ENCODE measurements at regions not wholly inside any gene's neighbourhood (a gene's known extent, or its start where the extent isn't known, plus 50 kb on each side); places are given as distances from the start of the nearest gene placed in this dataset.

DNA sequence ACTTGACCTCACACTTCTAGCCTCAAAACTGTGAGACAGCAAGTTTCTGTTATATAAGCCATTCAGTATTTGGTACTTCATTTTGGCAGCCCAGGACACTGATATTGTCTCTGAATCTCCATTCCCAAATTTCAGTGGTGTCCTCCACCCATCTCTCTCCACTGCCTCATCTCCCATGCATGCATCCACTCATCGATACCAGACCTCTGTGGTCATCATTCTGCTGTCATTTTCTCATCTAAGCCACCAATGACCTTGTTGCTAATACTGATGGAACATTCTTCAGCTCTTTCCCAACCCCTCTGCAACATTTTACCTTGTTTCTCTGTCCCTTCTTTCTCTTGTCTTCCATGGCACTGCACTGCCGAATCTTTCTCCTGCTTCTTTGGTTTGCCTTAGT, 221.8 kb downstream of the SNX18 start:
- DNase-seq = no peak

DNA sequence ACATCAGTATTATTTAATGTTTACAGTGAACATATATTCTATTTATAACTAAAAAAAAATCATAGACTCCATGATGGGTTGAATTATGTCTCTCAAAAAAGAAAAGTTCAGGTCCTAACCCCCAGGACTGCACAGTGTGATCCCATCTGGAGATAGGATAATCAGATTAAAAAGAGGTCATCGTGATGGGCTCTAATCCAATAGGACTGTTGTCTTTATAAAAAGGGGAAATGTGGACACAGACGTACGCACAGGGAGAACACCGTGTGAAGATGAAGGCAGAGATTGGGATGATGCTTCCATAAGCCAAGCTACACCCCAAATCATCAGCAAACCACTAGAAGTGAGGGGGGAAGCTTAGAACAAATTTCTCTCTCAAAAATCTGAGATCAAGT, 221.4 kb downstream of the SNX18 start:
- no peak for DNase-seq

GRCh38 chr5:54738118-54738972, 220.8 kb downstream of the SNX18 start:
- peak; percentile 34 for DNase-seq

DNA sequence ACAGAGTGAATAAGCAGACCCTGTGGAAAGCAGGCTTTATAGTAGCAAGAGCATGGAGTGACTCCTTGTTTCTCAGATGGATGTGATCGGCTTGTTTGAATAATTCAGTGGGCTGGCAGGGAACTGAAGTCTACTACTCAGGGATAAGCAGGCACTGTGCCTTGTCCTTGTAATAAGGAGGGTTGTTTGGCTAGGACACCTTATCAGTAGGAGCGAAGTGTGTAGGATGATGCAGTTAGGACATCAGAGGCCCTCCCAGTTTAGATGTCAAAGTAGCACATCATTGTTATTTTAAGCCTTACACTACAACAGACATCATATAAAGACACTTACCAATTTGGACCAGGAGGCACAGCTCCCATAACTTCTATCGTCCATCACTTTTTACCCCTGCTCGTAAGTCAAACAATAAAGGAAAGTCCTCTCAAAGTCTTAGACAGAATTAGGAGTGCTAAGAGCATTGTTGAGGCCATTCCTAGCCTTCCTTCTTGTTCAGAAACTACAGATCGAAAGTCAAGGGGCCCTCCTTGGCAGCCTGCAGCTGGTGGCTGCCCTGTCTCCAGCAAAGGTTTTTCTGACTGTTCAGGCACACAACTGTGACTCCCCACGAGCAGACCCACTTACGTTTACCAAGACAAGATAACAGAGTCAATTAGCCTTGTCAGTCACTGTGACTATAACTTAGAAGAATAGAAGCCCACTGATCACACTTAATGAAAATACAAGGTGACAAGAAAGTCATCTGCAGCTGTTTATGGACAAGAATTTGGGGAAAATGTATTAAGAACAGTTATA, 218.6 kb downstream of the SNX18 start:
- no peak for DNase-seq

DNA sequence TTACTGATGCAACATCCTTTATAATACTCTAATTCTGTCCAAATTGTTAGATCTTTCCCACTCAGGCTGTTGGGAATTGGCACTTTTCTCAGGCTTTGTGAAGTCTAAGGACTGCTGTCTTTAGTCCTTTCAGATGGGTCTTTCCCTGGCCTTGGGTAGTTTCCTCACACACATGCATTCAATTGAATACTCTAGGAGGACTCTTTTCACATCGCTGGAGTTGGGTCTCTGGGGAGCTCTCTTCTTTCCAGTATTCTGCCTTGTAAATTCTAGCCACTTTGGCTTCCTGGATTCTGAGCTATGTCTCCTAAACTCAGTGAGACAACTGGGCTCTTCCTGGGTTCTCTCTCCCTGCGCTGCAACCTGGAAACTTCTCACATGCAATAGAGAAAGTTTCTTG, 215.5 kb downstream of the SNX18 start:
- no peak for DNase-seq

DNA sequence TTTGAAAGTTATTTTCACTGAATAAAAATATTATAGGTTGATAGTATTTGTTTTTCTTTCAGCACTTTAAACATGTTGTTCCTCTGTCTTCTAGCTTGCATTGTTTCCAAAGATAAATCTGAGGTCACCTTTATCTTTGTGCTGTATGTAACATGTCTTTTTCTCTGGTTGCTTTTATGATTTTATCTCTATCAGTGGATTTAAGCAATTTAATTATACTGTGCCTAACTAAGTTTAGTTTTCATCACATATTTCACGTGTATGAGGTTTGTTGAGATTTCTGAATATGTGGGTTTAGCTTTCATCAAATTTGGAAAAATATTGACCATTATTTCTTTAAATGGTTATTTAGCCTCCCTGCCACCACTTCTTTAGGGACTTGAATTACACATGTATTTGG, 214.5 kb downstream of the SNX18 start:
- DNase-seq = no peak

- no peak for DNase-seq
Observed at GRCh38 chr5:54728588-54728915, 211.0 kb downstream of the SNX18 start.

GRCh38 chr5:54727874-54728587, 210.5 kb downstream of the SNX18 start:
- no peak for DNase-seq

GRCh38 chr5:54725391-54726280, 208.1 kb downstream of the SNX18 start:
- DNase-seq = no peak

DNA sequence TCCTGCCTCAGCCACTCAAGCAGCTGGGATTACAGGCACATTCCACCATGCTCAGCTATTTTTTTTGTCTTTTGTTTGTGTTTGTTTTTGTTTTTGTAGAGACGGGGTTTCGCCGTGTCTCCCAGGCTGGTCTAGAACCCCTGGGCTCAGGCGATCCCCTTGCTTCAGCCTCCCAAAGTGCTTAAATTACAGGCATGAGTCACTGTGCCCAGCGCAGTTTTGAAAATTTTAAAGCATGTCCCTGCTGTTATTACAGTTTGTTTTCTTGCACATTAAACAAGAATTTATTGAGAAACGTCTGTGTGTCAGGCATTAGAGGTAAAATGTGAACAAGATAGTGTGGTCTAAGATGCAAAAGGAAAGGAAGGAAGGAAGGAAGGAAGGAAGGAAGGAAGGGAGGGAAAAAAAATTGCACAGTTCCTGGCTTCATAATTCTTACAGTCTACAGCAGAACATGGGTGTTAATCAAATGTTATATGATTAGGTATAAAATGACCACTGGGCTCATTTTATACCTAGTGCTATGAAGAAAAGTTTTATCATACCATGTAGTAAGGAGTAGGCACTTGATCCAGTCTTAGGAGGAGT, 205.4 kb downstream of the SNX18 start:
- DNase-seq = no peak

- no peak for DNase-seq
Observed at GRCh38 chr5:54721951-54722654, 204.5 kb downstream of the SNX18 start.

DNA sequence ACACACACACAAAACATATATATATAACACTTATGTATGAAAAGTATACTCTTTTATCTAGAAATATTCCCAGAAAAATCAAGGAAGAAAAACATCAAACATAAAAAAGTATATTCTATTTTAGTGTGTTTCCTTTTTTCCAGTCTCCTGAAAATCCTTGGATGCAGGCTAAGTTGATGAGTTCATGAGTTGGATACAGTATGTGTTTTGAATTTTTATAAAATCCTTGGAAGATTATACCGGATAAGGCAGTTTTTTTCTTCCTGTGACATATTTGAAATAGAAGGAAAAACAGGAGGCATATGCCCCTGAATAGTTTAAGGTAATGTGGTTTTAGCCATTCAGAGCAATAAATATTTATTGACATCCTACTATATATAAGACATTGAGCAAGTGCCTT, 203.6 kb downstream of the SNX18 start:
- no peak for DNase-seq

- no peak for DNase-seq
Observed at GRCh38 chr5:54720341-54720740, 202.8 kb downstream of the SNX18 start.

DNA sequence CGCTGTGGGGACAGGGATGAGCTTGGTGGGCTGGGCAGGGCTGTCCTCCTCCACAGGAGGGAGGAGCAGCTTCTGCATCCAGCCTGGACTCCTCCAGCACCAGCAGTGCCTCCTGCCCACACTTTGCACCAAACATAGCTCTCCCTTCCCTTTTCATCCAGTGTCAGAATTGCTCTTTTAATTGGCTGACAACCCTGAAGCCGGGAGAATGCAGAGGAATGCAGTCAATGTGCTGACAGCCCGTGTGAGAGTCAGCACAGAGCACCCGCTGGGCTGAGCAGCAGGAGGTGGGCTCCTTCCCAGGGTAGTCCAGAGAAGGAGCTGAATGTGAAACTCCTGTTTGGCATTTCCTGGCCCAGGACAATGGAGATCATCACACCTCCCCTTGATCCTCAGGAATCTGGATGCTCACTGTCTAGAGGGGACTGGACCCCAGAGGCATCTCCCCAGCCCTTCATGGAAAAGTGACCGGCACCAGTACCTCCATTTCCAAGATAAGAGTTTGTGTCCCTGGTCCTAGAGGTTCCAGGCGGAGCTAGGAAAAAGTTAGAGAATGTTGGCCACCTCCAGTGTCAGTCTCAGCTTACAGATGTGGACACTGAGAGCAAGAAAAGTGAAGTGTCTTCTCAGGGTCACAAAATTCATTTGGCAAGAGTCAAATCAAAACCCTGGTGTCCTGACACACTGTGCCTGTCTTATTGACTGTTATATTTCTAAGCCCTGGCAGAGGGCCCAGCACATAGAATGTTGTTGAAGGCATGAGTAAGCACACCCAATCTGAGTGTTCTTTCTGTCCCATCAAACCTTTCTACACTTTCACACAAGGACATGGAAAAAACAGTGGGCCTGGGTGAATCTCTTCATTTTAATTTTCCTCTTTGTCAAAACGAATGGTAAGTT, 202.1 kb downstream of the SNX18 start:
- DNase-seq = peak; percentile 36

GRCh38 chr5:54718656-54719055, 201.1 kb downstream of the SNX18 start:
- peak; percentile 85 for DNase-seq

DNA sequence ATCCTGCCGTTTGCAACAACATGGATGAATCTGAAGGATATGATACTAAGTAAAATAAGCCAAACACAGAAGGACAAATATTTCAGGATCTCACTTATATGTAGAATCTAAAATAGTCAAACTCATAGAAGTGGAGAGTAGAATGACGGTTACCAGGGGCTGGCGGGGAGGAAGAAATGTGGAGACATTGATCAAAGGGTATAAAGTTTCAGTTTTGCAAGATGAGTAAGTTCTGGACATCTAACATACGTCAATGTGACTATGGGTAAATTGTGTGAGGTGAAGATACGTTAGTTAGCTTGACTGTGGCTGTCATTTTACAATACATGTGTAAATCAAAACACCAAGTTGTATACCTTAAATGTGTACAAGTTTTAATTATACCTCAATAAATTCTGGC, 200.3 kb downstream of the SNX18 start:
- DNase-seq = no peak

DNA sequence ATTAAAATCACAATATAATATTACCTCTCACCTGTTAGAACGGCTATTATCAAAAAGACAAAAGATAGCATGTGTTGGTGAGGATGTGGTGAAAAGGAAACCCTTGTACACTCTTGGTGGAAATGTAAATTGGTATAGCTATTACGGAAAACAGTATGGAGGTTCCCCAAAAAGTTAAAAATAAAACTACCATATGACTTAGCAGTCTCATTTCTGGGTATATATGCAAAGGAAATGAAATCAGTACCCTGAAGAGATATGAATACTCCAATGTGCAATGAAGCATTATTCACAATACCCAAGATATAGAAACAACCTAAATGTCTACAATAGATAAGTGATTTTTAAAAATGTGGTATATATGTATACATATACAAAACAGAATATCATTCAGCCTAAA, 199.9 kb downstream of the SNX18 start:
- DNase-seq = no peak

GRCh38 chr5:54713923-54714581, 196.5 kb downstream of the SNX18 start:
- no peak for DNase-seq

DNA sequence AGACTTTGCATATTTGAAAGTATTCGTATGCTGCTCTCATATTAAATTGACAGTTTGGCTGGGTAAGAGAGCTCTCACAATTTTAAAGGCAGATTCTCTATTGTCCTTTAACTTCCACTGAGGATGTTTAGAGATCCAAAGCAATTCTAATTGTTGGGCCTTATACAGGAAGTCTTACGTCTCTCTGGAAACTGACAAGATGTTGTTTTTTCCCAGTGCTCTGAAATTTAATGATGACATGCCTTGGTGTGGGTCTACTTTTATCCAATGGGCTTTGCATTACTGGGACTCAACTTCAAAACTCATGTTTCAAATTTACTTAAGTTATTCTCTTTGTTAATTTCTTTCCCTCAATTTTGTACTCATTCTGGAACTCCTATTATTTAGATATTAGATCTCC, 191.5 kb downstream of the SNX18 start:
- no peak for DNase-seq

DNA sequence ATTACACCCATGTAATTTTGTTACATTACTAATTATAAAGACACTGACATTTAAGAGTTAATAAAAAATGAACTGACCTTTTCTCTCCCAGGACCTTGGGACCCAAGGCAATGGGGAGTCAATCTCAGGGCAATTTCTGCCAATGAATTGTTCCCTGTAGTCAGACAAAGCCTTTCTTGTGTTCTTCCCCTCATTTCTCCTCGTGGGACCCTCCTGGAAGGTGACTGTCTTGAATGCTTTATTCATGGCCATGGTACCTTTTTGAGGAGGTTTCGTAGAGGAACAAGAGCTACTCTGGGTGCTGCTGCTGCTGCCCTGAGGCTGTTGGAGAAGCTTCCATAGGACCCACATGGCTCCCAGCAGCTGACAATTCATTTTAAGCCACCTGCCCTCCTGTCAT, 190.3 kb downstream of the SNX18 start:
- DNase-seq = no peak

All from right hindlimb (tissue), 1 donor.